Naive thymus-derived CD8-positive, alpha-beta T cell (primary cell): ENCODE measurements at regions not wholly inside any gene's neighbourhood (a gene's known extent, or its start where the extent isn't known, plus 50 kb on each side); places are given as distances from the start of the nearest gene placed in this dataset.

Experiments
- ATAC-seq, 2 donors: fragments of 150-1000 bp; cut with Tn5 transposase in 1 of 2; sonication (Bioruptor Pico), chemical (Tn5 transposase) in 1 of 2; 1 replicate in 1 of 2; 2 replicates in 1 of 2; pipeline ENCODE4 v1.10.0; 2021; ENCODE audit warnings: mild to moderate bottlenecking in 2 of 2, moderate library complexity in 2 of 2
- POLR2A ChIA-PET: fragments of 350-600 bp; sonication (Branson Sonifier 250); formaldehyde crosslinking; loops from one replicate; lab custom pipeline; 2021; ENCODE audit warnings: antibody characterized with exemption; lab: Charles Lee
- DNase-seq, 10 donors: peaks; one replicate each; pipeline versions ENCODE4 v3.0.0 to v3.0.0-alpha.2; 2020 to 2022
- H3K27ac Mint-ChIP-seq, 10 donors: one replicate each; pipeline ENCODE4 v1.8.0; 2020 to 2022; ENCODE audit warnings: mild to moderate bottlenecking in 10 of 10, mixed read lengths in 10 of 10, moderate library complexity in 4 of 10, inconsistent platforms in 1 of 10
- H3K27me3 Mint-ChIP-seq, 5 donors: one replicate each; pipeline ENCODE4 v1.8.0; 2021 to 2022; ENCODE audit warnings: mixed read lengths in 5 of 5
- H3K36me3 Mint-ChIP-seq, 3 donors: one replicate each; pipeline ENCODE4 v1.8.0; 2020 to 2022; ENCODE audit warnings: mixed read lengths in 3 of 3, mild to moderate bottlenecking in 2 of 3, inconsistent platforms in 1 of 3
- H3K4me1 Mint-ChIP-seq, 4 donors: one replicate each; pipeline ENCODE4 v1.8.0; 2021 to 2022; ENCODE audit warnings: mixed read lengths in 4 of 4
- H3K4me3 Mint-ChIP-seq, 10 donors: one replicate each; pipeline ENCODE4 v1.8.0; 2020 to 2022; ENCODE audit warnings: mild to moderate bottlenecking in 10 of 10, mixed read lengths in 10 of 10, moderate library complexity in 6 of 10, inconsistent platforms in 1 of 10
- H3K9me3 Mint-ChIP-seq, 9 donors: one replicate each; pipeline ENCODE4 v1.8.0; 2020 to 2022; ENCODE audit warnings: mixed read lengths in 9 of 9, mild to moderate bottlenecking in 3 of 9, inconsistent platforms in 1 of 9, moderate library complexity in 1 of 9

- ATAC-seq (no peak), DNase-seq (no peak)
- Mint-ChIP-seq H3K27ac (no peak overlapping the region), H3K4me1 (peaks cover 0 to 2% (median under 1%) of the 10 kb centered on the region in 4 donors), H3K27me3 (peaks cover 0 to 3% (median 0%) of the 10 kb centered on the region in 5 donors), H3K9me3 (peaks cover 0 to 6% (median 0%) of the 10 kb centered on the region in 9 donors), H3K4me3 (no peak overlapping the region), H3K36me3 (peaks cover 0 to 4% (median 0%) of the 10 kb centered on the region in 3 donors)
- POLR2A ChIA-PET = no interaction called here
Measured at GRCh38 chr1:173128742-173129141, 78.0 kb upstream of the TNFSF18 start.

GRCh38 chr1:173127369-173128307 is 76.9 kb upstream of the TNFSF18 start:
- no peak overlapping the region for H3K4me3 Mint-ChIP-seq
- ATAC-seq (no peak), DNase-seq (no peak)
- peaks cover 0 to 3% (median 0%) of the 10 kb centered on the region in 5 donors for H3K27me3 Mint-ChIP-seq
- peaks cover 0 to 6% (median 0%) of the 10 kb centered on the region in 9 donors for H3K9me3 Mint-ChIP-seq
- no peak overlapping the region for H3K27ac Mint-ChIP-seq
- peaks cover 0 to 4% (median 0%) of the 10 kb centered on the region in 3 donors for H3K36me3 Mint-ChIP-seq
- POLR2A ChIA-PET = no interaction called here
- H3K4me1 Mint-ChIP-seq = peaks cover 2 to 11% (median 9%) of the 10 kb centered on the region in 4 donors

GRCh38 chr1:173126421-173126820 is 75.7 kb upstream of the TNFSF18 start:
- ATAC-seq = no peak
- H3K4me1 Mint-ChIP-seq = peaks cover 2 to 16% (median 13%) of the 10 kb centered on the region in 4 donors
- H3K27me3 Mint-ChIP-seq = no peaks in the 10 kb centered on the region
- POLR2A ChIA-PET = no interaction called here
- H3K4me3 Mint-ChIP-seq = no peak overlapping the region
- no peak for DNase-seq
- H3K9me3 Mint-ChIP-seq = peaks cover 0 to 6% (median 0%) of the 10 kb centered on the region in 9 donors
- H3K27ac Mint-ChIP-seq = no peak overlapping the region
- peaks cover 0 to 4% (median 0%) of the 10 kb centered on the region in 3 donors for H3K36me3 Mint-ChIP-seq

- Mint-ChIP-seq H3K27ac (peak overlapping the region in 3 of 10 donors; percentile 4 to 16 (median 7)), H3K27me3 (no peaks in the 10 kb centered on the region), H3K4me3 (peak overlapping the region in 8 of 10 donors; percentile 17 to 71 (median 34)), H3K9me3 (no peaks in the 10 kb centered on the region), H3K4me1 (peaks cover 2 to 27% (median 13%) of the 10 kb centered on the region in 4 donors), H3K36me3 (no peaks in the 10 kb centered on the region)
- POLR2A ChIA-PET = no interaction called here
- ATAC-seq (peak in 1 of 2 donors; percentile 23), DNase-seq (no peak)
Measured at GRCh38 chr1:173122958-173123852, 72.5 kb upstream of the TNFSF18 start.

DNA sequence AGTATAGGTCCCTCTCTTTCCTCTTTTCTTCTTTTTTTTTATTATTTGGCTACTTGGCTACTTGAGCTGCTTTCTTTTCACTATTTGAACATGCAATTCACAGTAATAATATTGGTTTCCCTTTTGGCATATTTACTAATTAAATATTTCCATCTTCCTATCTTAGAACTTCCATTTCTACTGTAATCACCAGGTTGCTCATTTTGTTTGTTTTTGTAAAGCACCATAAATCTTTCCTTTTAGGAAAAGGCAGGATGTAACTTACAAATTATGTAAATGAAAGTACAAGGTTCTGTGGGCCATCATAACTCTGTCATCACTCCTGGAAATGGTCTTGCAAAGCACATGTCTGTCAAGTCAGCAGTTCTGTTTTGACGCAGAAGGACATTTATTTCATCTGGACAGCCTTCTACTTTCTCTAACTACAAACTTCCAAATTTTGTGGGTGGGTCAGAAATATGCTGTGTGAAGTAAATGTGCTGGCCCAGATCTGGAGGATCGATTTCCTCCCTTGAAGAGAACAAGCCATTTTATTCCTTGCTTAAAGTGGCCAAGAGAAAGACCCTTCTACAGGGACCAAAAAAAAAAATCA is 71.7 kb upstream of the TNFSF18 start:
- peak overlapping the region in 2 of 10 donors; percentile 7 to 16 for H3K27ac Mint-ChIP-seq
- H3K4me1 Mint-ChIP-seq = peaks cover 2 to 33% (median 13%) of the 10 kb centered on the region in 4 donors
- H3K9me3 Mint-ChIP-seq = no peaks in the 10 kb centered on the region
- POLR2A ChIA-PET = no interaction called here
- no peaks in the 10 kb centered on the region for H3K27me3 Mint-ChIP-seq
- peak overlapping the region in 3 of 10 donors; percentile 17 to 62 (median 34) for H3K4me3 Mint-ChIP-seq
- ATAC-seq = no peak
- no peak for DNase-seq
- H3K36me3 Mint-ChIP-seq = no peaks in the 10 kb centered on the region

- H3K9me3 Mint-ChIP-seq = no peaks in the 10 kb centered on the region
- peaks cover 2 to 39% (median 11%) of the 10 kb centered on the region in 4 donors for H3K4me1 Mint-ChIP-seq
- H3K4me3 Mint-ChIP-seq = no peak overlapping the region
- POLR2A ChIA-PET = no interaction called here
- ATAC-seq = no peak
- H3K36me3 Mint-ChIP-seq = no peaks in the 10 kb centered on the region
- DNase-seq = no peak
- H3K27me3 Mint-ChIP-seq = peaks cover 0 to 1% (median 0%) of the 10 kb centered on the region in 5 donors
- no peak overlapping the region for H3K27ac Mint-ChIP-seq
Measured at GRCh38 chr1:173118404-173118803, 67.7 kb upstream of the TNFSF18 start.

- POLR2A ChIA-PET = no interaction called here
- Mint-ChIP-seq H3K9me3 (no peaks in the 10 kb centered on the region), H3K27ac (no peak overlapping the region), H3K36me3 (no peaks in the 10 kb centered on the region), H3K27me3 (peaks cover 0 to 1% (median 0%) of the 10 kb centered on the region in 5 donors), H3K4me1 (peaks cover 0 to 36% (median 5%) of the 10 kb centered on the region in 4 donors), H3K4me3 (no peak overlapping the region)
- DNase-seq (no peak), ATAC-seq (no peak)
Measured at GRCh38 chr1:173117761-173118160, 67.0 kb upstream of the TNFSF18 start.

DNA sequence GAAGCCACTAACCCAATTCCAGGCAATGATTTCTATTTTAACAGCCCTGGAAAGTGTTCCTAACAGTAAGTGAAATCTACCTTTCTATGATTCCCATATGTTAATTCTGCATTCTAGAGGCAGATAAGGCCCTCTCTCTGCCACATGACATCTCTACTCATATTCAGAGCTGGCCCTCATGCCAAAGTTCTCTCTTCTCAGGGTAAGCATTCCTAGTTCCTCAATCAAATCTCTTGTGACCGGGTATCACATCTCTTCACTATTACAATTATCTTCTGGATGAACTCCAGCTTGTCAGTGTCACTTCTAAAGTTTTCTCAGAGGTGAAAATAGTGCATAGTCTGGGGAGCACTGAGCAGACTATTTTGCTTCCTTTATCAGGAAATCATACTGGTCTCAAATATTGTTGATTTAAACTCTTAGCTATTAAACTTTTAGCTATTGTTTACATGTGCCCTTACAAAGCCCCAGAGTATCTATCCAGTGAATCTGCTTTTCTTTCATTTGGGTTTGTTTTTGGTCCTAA is 66.4 kb upstream of the TNFSF18 start:
- DNase-seq (no peak), ATAC-seq (no peak)
- Mint-ChIP-seq H3K27ac (no peak overlapping the region), H3K36me3 (no peaks in the 10 kb centered on the region), H3K4me1 (peaks cover 0 to 33% (median 0%) of the 10 kb centered on the region in 4 donors), H3K9me3 (no peaks in the 10 kb centered on the region), H3K4me3 (no peak overlapping the region), H3K27me3 (peaks cover 0 to 1% (median 0%) of the 10 kb centered on the region in 5 donors)
- POLR2A ChIA-PET = no interaction called here

GRCh38 chr1:173114346-173114745 is 63.6 kb upstream of the TNFSF18 start:
- ATAC-seq = no peak

GRCh38 chr1:173113015-173113741 is 62.4 kb upstream of the TNFSF18 start:
- H3K27ac Mint-ChIP-seq = no peak overlapping the region
- H3K27me3 Mint-ChIP-seq = peaks cover 0 to 1% (median 0%) of the 10 kb centered on the region in 5 donors
- DNase-seq (no peak), ATAC-seq (no peak)
- peaks cover 0 to 29% (median 0%) of the 10 kb centered on the region in 4 donors for H3K4me1 Mint-ChIP-seq
- H3K4me3 Mint-ChIP-seq = no peak overlapping the region
- peaks cover 0 to 18% (median 6%) of the 10 kb centered on the region in 9 donors for H3K9me3 Mint-ChIP-seq
- H3K36me3 Mint-ChIP-seq = peaks cover 0 to 6% (median 1%) of the 10 kb centered on the region in 3 donors
- POLR2A ChIA-PET = no interaction called here

More at GRCh38 chr1:173114346-173114745, 63.6 kb upstream of the TNFSF18 start:
- no peak for DNase-seq
- POLR2A ChIA-PET = no interaction called here
- Mint-ChIP-seq H3K36me3 (no peaks in the 10 kb centered on the region), H3K27ac (no peak overlapping the region), H3K27me3 (peaks cover 0 to 1% (median 0%) of the 10 kb centered on the region in 5 donors), H3K4me3 (no peak overlapping the region), H3K9me3 (peaks cover 0 to 12% (median 2%) of the 10 kb centered on the region in 9 donors), H3K4me1 (peaks cover 0 to 40% (median 0%) of the 10 kb centered on the region in 4 donors)

DNA sequence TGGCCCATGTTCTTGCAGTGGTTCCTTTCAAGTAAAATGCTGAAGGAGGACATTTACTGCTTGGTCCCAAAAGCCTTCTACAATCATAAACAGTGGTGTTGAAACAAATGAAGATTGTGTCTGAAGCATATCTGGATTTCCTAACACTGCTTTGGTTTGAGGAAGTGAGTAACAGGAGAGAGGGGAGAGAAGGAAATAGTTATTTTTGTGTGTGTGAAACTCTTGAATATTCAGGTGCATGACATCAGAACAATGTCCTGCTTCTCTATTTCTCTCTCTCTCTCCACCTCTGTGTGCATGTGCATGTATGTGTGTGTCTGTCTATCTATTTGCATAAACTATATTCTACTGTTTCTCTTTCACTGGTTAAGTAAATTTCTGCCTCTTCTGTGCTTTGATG is 61.4 kb upstream of the TNFSF18 start:
- peaks cover 0 to 29% (median 14%) of the 10 kb centered on the region in 9 donors for H3K9me3 Mint-ChIP-seq
- peaks cover 0 to 20% (median 0%) of the 10 kb centered on the region in 4 donors for H3K4me1 Mint-ChIP-seq
- DNase-seq = no peak
- ATAC-seq = no peak
- H3K36me3 Mint-ChIP-seq = peaks cover 0 to 14% (median 12%) of the 10 kb centered on the region in 3 donors
- peaks cover 0 to 1% (median 0%) of the 10 kb centered on the region in 5 donors for H3K27me3 Mint-ChIP-seq
- H3K4me3 Mint-ChIP-seq = no peak overlapping the region
- no peak overlapping the region for H3K27ac Mint-ChIP-seq
- POLR2A ChIA-PET = no interaction called here
